ENCODE measurements at regions not wholly inside any gene's neighbourhood (a gene's known extent, or its start where the extent isn't known, plus 50 kb on each side); places are given as distances from the start of the nearest gene placed in this dataset.

- no peak overlapping the region for H3K4me3 ChIP-seq (replicated peaks; ENCODE audit: low read depth, low read length)
- no peak for TF ChIP-seq CTCF (IDR thresholded peaks at IDR 0.05; ENCODE audit: insufficient read depth, low read length, poor library complexity, severe bottlenecking)
- H3K36me3 ChIP-seq (ENCODE audit: control insufficient read depth, insufficient read depth, low read length), result no peaks in the 10 kb centered on the region
- no peak for DNase-seq (ENCODE audit: extremely low read depth, insufficient read length)
- no peaks in the 10 kb centered on the region for H3K27me3 ChIP-seq (replicated peaks; ENCODE audit: control insufficient read depth, insufficient read depth, low read length)
These were observed 276.9 kb downstream of the OSTF1 start for GRCh38 chr9:75365196-75365595.

- TF ChIP-seq CTCF (IDR thresholded peaks at IDR 0.05; ENCODE audit: insufficient read depth, low read length, poor library complexity, severe bottlenecking), result no peak
- no peak for DNase-seq (ENCODE audit: extremely low read depth, insufficient read length)
- no peak overlapping the region for H3K4me3 ChIP-seq (replicated peaks; ENCODE audit: low read depth, low read length)
- no peaks in the 10 kb centered on the region for H3K36me3 ChIP-seq (ENCODE audit: control insufficient read depth, insufficient read depth, low read length)
- H3K27me3 ChIP-seq (replicated peaks; ENCODE audit: control insufficient read depth, insufficient read depth, low read length), result no peaks in the 10 kb centered on the region
These were observed 281.7 kb downstream of the OSTF1 start for GRCh38 chr9:75369989-75370388.

GRCh38 chr9:75372499-75373268, 284.4 kb downstream of the OSTF1 start:
- Histone ChIP-seq H3K27me3 (replicated peaks; ENCODE audit: control insufficient read depth, insufficient read depth, low read length) (no peaks in the 10 kb centered on the region), H3K36me3 (ENCODE audit: control insufficient read depth, insufficient read depth, low read length) (no peaks in the 10 kb centered on the region), H3K4me3 (replicated peaks; ENCODE audit: low read depth, low read length) (no peak overlapping the region)
- no peak for DNase-seq (ENCODE audit: extremely low read depth, insufficient read length)
- no peak for TF ChIP-seq CTCF (IDR thresholded peaks at IDR 0.05; ENCODE audit: insufficient read depth, low read length, poor library complexity, severe bottlenecking)

GRCh38 chr9:75376680-75377254, 288.5 kb downstream of the OSTF1 start:
- DNase-seq (ENCODE audit: extremely low read depth, insufficient read length), result no peak
- no peaks in the 10 kb centered on the region for H3K36me3 ChIP-seq (ENCODE audit: control insufficient read depth, insufficient read depth, low read length)
- no peak for TF ChIP-seq CTCF (IDR thresholded peaks at IDR 0.05; ENCODE audit: insufficient read depth, low read length, poor library complexity, severe bottlenecking)
- no peaks in the 10 kb centered on the region for H3K27me3 ChIP-seq (replicated peaks; ENCODE audit: control insufficient read depth, insufficient read depth, low read length)
- no peak overlapping the region for H3K4me3 ChIP-seq (replicated peaks; ENCODE audit: low read depth, low read length)

- TF ChIP-seq CTCF (IDR thresholded peaks at IDR 0.05; ENCODE audit: insufficient read depth, low read length, poor library complexity, severe bottlenecking), result no peak
- Histone ChIP-seq H3K36me3 (ENCODE audit: control insufficient read depth, insufficient read depth, low read length) (no peaks in the 10 kb centered on the region), H3K27me3 (replicated peaks; ENCODE audit: control insufficient read depth, insufficient read depth, low read length) (no peaks in the 10 kb centered on the region)
These were observed 289.7 kb downstream of the OSTF1 start for GRCh38 chr9:75378036-75378435.

More at GRCh38 chr9:75378036-75378435, 289.7 kb downstream of the OSTF1 start:
- H3K4me3 ChIP-seq (replicated peaks; ENCODE audit: low read depth, low read length), result no peak overlapping the region
- DNase-seq (ENCODE audit: extremely low read depth, insufficient read length), result no peak

Measured in GM06990 (cell line).